ENCODE measurements at regions not wholly inside any gene's neighbourhood (a gene's known extent, or its start where the extent isn't known, plus 50 kb on each side); places are given as distances from the start of the nearest gene placed in this dataset.
A peak's percentile ranks its signal among the peaks of the same experiment; 100 is the strongest.
"Not testable (repeated sequence)": the region's sequence is repeated elsewhere in the genome, so short reads cannot be mapped to it uniquely, and the experiment has no call there.

GRCh38 chrX:114087543-114087942 is 496.3 kb upstream of the HTR2C start:
- DNase-seq, result no peak

GRCh38 chrX:114077773-114078172 is 506.1 kb upstream of the HTR2C start:
- DNase-seq, result no peak

GRCh38 chrX:114075073-114075673 is 508.7 kb upstream of the HTR2C start:
- peak in 1 of 3 donors; percentile 7 for DNase-seq

- no peak for DNase-seq
These were observed 510.0 kb upstream of the HTR2C start for GRCh38 chrX:114073926-114074325.

GRCh38 chrX:114071412-114071811 is 512.5 kb upstream of the HTR2C start:
- DNase-seq, result no peak

GRCh38 chrX:114065577-114066223 is 518.2 kb upstream of the HTR2C start:
- DNase-seq, result no peak

- DNase-seq, result no peak
These were observed 522.7 kb upstream of the HTR2C start for GRCh38 chrX:114061226-114061625.

- DNase-seq, result peak; percentile 11 to 19 (median 13)
These were observed 524.9 kb upstream of the HTR2C start for GRCh38 chrX:114058988-114059418.

- DNase-seq, result not testable (repeated sequence)
These were observed 526.5 kb upstream of the HTR2C start for GRCh38 chrX:114057422-114057821.

- no peak for DNase-seq
These were observed 532.1 kb upstream of the HTR2C start for GRCh38 chrX:114051667-114052315.

- DNase-seq, result no peak
These were observed 533.6 kb upstream of the HTR2C start for GRCh38 chrX:114050075-114050796.

- DNase-seq, result no peak
These were observed 534.8 kb upstream of the HTR2C start for GRCh38 chrX:114049063-114049462.

GRCh38 chrX:114047558-114047957 is 536.3 kb upstream of the HTR2C start:
- no peak for DNase-seq

- DNase-seq, result no peak
These were observed 537.1 kb upstream of the HTR2C start for GRCh38 chrX:114046695-114047279.

- not testable (repeated sequence) for DNase-seq
These were observed 542.4 kb upstream of the HTR2C start for GRCh38 chrX:114041470-114041869.

- DNase-seq, result not testable (repeated sequence)
These were observed 543.1 kb upstream of the HTR2C start for GRCh38 chrX:114040661-114041269.

- DNase-seq, result not testable (repeated sequence)
These were observed 543.8 kb upstream of the HTR2C start for GRCh38 chrX:114040111-114040510.

- no peak for DNase-seq
These were observed 545.5 kb upstream of the HTR2C start for GRCh38 chrX:114038358-114038757.

GRCh38 chrX:114037515-114037914 is 546.4 kb upstream of the HTR2C start:
- no peak for DNase-seq

- DNase-seq, result no peak
These were observed 554.8 kb upstream of the HTR2C start for GRCh38 chrX:114028907-114029662.

GRCh38 chrX:114017086-114017485 is 566.8 kb upstream of the HTR2C start:
- DNase-seq, result no peak

- DNase-seq, result no peak
These were observed 567.9 kb upstream of the HTR2C start for GRCh38 chrX:114015966-114016365.

Data from suppressor macrophage treated with lipopolysaccharide for 1 hour (primary cell).